ENCODE measurements at regions not wholly inside any gene's neighbourhood (a gene's known extent, or its start where the extent isn't known, plus 50 kb on each side); places are given as distances from the start of the nearest gene placed in this dataset.
"Not testable (repeated sequence)": the region's sequence is repeated elsewhere in the genome, so short reads cannot be mapped to it uniquely, and the experiment has no call there.

DNA sequence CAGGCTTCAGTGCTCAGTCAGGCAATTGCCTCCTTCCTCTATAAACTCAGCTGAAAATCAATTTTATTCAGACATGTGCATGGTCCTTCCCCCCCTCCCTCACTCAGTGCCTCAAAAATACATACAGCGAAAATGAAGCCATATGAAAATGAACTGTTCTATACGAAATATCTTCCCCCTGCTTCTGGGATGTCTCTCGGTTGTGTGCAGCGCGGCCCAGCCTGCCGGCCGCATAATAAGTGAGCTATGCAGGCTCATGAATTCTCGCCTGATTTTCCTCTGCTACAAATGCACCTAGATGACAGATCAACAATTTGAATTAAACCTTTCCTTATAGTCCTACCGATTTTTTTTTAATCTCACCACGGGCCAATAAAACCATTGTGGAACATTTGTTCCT lies 252.9 kb downstream of the CRLF2 start:
- H3K4me3 ChIP-seq (ENCODE audit: low read depth, low read length), result no peak overlapping the region
- no peak for TF ChIP-seq CTCF (IDR thresholded peaks at IDR 0.05; ENCODE audit: insufficient read depth, low read length, poor library complexity, severe bottlenecking)
- no peaks in the 10 kb centered on the region for H3K36me3 ChIP-seq (ENCODE audit: control insufficient read depth, insufficient read depth, low read length)
- DNase-seq (ENCODE audit: low read depth), result no peak
- no peaks in the 10 kb centered on the region for H3K27me3 ChIP-seq (ENCODE audit: control insufficient read depth, insufficient read depth, low read length)

GRCh38 chrX:955168-955781 lies 257.2 kb downstream of the CRLF2 start:
- not testable (repeated sequence) for H3K4me3 ChIP-seq (ENCODE audit: low read depth, low read length); H3K27me3 ChIP-seq (ENCODE audit: control insufficient read depth, insufficient read depth, low read length); DNase-seq (ENCODE audit: low read depth); H3K36me3 ChIP-seq (ENCODE audit: control insufficient read depth, insufficient read depth, low read length)

GRCh38 chrX:953879-954482 lies 258.5 kb downstream of the CRLF2 start:
- no peak for DNase-seq (ENCODE audit: low read depth)
- Histone ChIP-seq H3K36me3 (ENCODE audit: control insufficient read depth, insufficient read depth, low read length) (no peaks in the 10 kb centered on the region), H3K27me3 (ENCODE audit: control insufficient read depth, insufficient read depth, low read length) (no peaks in the 10 kb centered on the region), H3K4me3 (ENCODE audit: low read depth, low read length) (no peak overlapping the region)
- no peak for TF ChIP-seq CTCF (IDR thresholded peaks at IDR 0.05; ENCODE audit: insufficient read depth, low read length, poor library complexity, severe bottlenecking)

DNA sequence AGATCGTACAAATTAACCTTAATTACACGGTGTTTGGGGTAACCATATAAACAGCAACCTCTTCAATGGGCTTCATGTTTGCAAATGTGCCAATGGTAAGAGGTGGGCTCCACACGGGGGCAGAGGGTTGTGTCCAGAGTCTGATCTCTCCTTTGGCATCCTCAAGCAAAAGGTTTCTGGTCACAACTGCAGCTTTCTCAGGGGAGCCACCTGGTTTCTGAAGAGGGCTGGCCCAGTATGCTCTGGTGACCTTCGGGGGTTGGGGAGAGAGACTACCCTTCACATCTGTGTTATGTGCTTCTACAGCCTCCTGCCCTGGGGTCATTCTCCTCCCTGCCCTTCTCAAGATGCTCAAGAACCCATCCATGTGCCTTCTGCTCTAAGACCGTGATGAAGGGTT lies 259.6 kb downstream of the CRLF2 start:
- Histone ChIP-seq H3K4me3 (ENCODE audit: low read depth, low read length) (no peak overlapping the region), H3K36me3 (ENCODE audit: control insufficient read depth, insufficient read depth, low read length) (no peaks in the 10 kb centered on the region), H3K27me3 (ENCODE audit: control insufficient read depth, insufficient read depth, low read length) (no peaks in the 10 kb centered on the region)
- DNase-seq (ENCODE audit: low read depth), result no peak
- no peak for TF ChIP-seq CTCF (IDR thresholded peaks at IDR 0.05; ENCODE audit: insufficient read depth, low read length, poor library complexity, severe bottlenecking)

DNA sequence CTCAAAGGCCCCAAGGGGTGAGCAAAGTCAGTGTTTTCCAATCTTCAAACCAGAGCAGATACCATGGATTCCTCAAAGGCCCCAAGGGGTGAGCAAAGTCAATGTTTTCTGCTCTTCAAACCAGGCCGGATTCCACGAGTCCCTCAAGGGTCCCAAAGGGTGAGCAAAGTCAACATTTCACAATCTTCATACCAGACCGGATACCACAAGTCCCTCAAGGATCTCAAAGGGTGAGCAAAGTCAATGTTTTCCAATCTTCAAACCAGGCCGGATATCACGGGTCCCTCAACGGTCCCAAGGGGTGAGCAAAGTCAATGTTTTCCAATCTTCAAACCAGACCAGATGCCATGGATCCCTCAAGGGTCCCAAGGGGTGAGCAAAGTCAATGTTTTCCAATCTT lies 265.2 kb downstream of the CRLF2 start:
- not testable (repeated sequence) for H3K36me3 ChIP-seq (ENCODE audit: control insufficient read depth, insufficient read depth, low read length); H3K27me3 ChIP-seq (ENCODE audit: control insufficient read depth, insufficient read depth, low read length); H3K4me3 ChIP-seq (ENCODE audit: low read depth, low read length); DNase-seq (ENCODE audit: low read depth)

DNA sequence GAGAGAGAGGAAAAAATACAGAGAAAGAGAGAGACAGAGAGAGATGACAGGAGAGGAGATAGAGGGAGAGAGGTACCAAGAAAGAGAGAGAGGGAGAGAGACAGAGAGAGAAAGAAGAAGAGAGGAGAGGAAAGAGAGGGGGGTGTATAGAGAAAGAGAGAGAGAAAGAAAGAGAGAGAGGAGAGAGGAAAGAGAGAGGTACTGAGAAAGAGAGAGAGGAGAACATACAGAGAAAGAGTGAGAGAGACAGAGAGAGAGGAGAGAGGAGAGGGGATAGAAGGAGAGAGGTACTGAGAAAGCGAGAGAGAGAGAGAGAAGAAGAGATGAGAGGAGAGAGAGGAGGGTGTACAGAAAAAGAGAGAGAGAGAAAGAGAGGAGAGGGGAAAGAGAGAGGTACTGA lies 269.4 kb downstream of the CRLF2 start:
- Histone ChIP-seq H3K27me3 (ENCODE audit: control insufficient read depth, insufficient read depth, low read length) (no peaks in the 10 kb centered on the region), H3K36me3 (ENCODE audit: control insufficient read depth, insufficient read depth, low read length) (no peaks in the 10 kb centered on the region), H3K4me3 (ENCODE audit: low read depth, low read length) (no peak overlapping the region)
- no peak for TF ChIP-seq CTCF (IDR thresholded peaks at IDR 0.05; ENCODE audit: insufficient read depth, low read length, poor library complexity, severe bottlenecking)
- no peak for DNase-seq (ENCODE audit: low read depth)

- H3K36me3 ChIP-seq (ENCODE audit: control insufficient read depth, insufficient read depth, low read length), result no peaks in the 10 kb centered on the region
- no peak overlapping the region for H3K4me3 ChIP-seq (ENCODE audit: low read depth, low read length)
- DNase-seq (ENCODE audit: low read depth), result no peak
- TF ChIP-seq CTCF (IDR thresholded peaks at IDR 0.05; ENCODE audit: insufficient read depth, low read length, poor library complexity, severe bottlenecking), result no peak
- no peaks in the 10 kb centered on the region for H3K27me3 ChIP-seq (ENCODE audit: control insufficient read depth, insufficient read depth, low read length)
These were observed 271.8 kb downstream of the CRLF2 start for GRCh38 chrX:940691-941090.
